ENCODE measurements at regions not wholly inside any gene's neighbourhood (a gene's known extent, or its start where the extent isn't known, plus 50 kb on each side); places are given as distances from the start of the nearest gene placed in this dataset.

DNA sequence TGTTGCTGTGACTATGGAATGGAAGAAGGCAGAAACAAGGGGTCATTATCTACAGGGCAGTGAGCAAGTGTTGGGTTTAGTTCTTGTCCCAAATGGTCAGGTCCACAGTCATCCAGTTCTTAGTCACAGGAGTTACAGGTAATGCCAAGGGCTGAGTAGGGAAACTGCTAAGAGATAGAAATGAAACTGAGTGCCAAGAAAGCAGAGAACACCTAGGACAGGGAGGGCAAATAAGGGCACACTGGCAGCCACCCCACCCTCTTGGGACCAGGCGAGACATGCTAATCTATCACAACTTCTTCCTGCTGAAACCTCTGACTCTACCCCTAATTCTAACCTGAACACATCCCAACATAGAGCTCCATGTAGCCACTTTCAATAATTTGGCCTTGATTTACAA lies 103.2 kb downstream of the KLF4 start:
- Histone ChIP-seq H3K9me3 (ENCODE audit: control insufficient read depth in 2 of 3, low read length in 3 of 3) (no peaks in the 10 kb centered on the region), H3K4me3 (ENCODE audit: low read length) (no peak overlapping the region), H3K4me1 (ENCODE audit: control insufficient read depth in 2 of 2, insufficient read depth in 2 of 2, low read length in 2 of 2) (no peaks in the 10 kb centered on the region), H3K27me3 (ENCODE audit: control insufficient read depth in 2 of 2, insufficient read depth in 2 of 2, low read length in 2 of 2) (no peaks in the 10 kb centered on the region), H3K36me3 (ENCODE audit: control insufficient read depth in 2 of 3, insufficient read depth in 3 of 3, low read length in 3 of 3) (no peaks in the 10 kb centered on the region), H3K27ac (ENCODE audit: low read depth, low read length) (no peak overlapping the region)
- DNase-seq: no peak
- Mint-ChIP-seq H3K36me3 (no peaks in the 10 kb centered on the region), H3K4me3 (no peak overlapping the region), H3K27ac (no peak overlapping the region), H3K27me3 (peaks cover 6 to 24% (median 18%) of the 10 kb centered on the region in 5 donors), H3K9me3 (peaks cover 0 to 4% (median 0%) of the 10 kb centered on the region in 11 donors), H3K4me1 (no peaks in the 10 kb centered on the region)
- no peak for ATAC-seq
- ChIA-PET POLR2A (no interaction called here), CTCF (no interaction called here)
- intact Hi-C loops (cut with micrococcal nuclease): no loop called here

Data from naive thymus-derived CD4-positive, alpha-beta T cell (primary cell).